ENCODE measurements at regions not wholly inside any gene's neighbourhood (a gene's known extent, or its start where the extent isn't known, plus 50 kb on each side); places are given as distances from the start of the nearest gene placed in this dataset.

DNA sequence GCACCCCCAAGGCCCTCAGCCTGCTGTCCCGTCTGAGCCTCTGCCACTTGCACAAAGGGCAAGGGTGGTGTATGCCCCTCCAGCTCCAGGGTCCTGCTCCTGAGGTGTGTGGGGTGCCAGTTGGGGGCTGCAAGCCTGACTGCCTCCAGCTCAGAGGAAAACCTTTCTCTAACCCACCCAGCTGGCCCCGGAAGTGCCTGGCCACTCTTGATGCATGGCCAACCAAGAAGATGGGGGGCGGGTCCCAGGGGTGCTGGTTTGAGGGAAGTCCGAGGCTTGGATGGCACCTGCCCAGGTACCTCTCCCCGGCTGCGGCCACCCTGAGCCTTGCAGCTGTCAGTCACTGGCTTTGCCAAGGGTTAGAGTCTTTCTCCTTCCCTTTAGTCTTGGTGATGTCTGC, 112.6 kb upstream of the TMPRSS2 start:
- POLR2A ChIA-PET: no interaction called here
- Histone ChIP-seq H2AFZ (ENCODE audit: low read length) (no peak overlapping the region), H3K27me3 (ENCODE audit: control insufficient read depth in 1 of 2, insufficient read depth in 2 of 2, low read length in 2 of 2) (peaks cover 4 to 29% of the 10 kb centered on the region in 2 experiments; a peak in 4 of 5 replicates), H3K9ac (ENCODE audit: insufficient read depth, low read depth, low read length) (no peak overlapping the region), H3K4me3 (replicated peaks in 1 of 3; ENCODE audit: insufficient read depth in 1 of 3, low read depth in 2 of 3, low read length in 3 of 3) (no peak overlapping the region), H3K9me3 (ENCODE audit: low read length) (no peaks in the 10 kb centered on the region), H3K27ac (ENCODE audit: extremely low read length, insufficient read depth, low read length) (no peak overlapping the region), H3K4me1 (ENCODE audit: insufficient read depth, low read length) (peaks cover 11% of the 10 kb centered on the region), H3K4me2 (ENCODE audit: low read depth, low read length) (no peak overlapping the region), H3K36me3 (replicated peaks in 1 of 2; ENCODE audit: control insufficient read depth in 1 of 2, insufficient read depth in 2 of 2, low read length in 2 of 2) (no peaks in the 10 kb centered on the region), H3K79me2 (ENCODE audit: insufficient read depth, low read length) (no peaks in the 10 kb centered on the region), H4K20me1 (ENCODE audit: insufficient read depth, low read length) (no peaks in the 10 kb centered on the region)
- DNase-seq (ENCODE audit: low spot score) (no peak), ATAC-seq (no peak), FAIRE-seq (no peak)
- CTCF ChIA-PET (ENCODE audit: low intra/inter-chr PET ratio, low total read pairs): no interaction called here
- WGBS (ENCODE audit: low lambda C conversion rate): no CpG with 5 or more reads among the region's 6 CpGs
- in situ Hi-C loops (cut with HindIII; ENCODE audit: extremely low pct_ligation_motif_present, low pct_unique_long_range_greater_than_20kb) (loop anchor here (25.0 kb wide), 1 partner anchor 492 kb away; no protein-coding TSS in a partner anchor), intact Hi-C loops (cut with micrococcal nuclease; ENCODE audit: unreplicated experiment) (no loop called here)
- TF ChIP-seq HMG20A (CRISPR knock-in tag; IDR thresholded peaks at IDR 0.05; ENCODE audit: borderline replicate concordance) (no peak), ONECUT2 (CRISPR knock-in tag; IDR thresholded peaks at IDR 0.05) (no peak)
- no TSS peak for BruUV-seq (replicated peaks)

GRCh38 chr21:41616031-41616591, 108.2 kb upstream of the TMPRSS2 start:
- ChIA-PET POLR2A (interaction anchor here (1.3 kb wide), 1 partner anchor 162 kb away, joined by 3 read pairs; no protein-coding TSS in a partner anchor), CTCF (ENCODE audit: low intra/inter-chr PET ratio, low total read pairs) (no interaction called here)

More at GRCh38 chr21:41616031-41616591, 108.2 kb upstream of the TMPRSS2 start:
- no TSS peak for BruUV-seq (replicated peaks)
- no peaks in the 10 kb centered on the region for H3K9me3 ChIP-seq (ENCODE audit: low read length)
- TF ChIP-seq ZNF253 (CRISPR knock-in tag; IDR thresholded peaks at IDR 0.05; ENCODE audit: borderline replicate concordance): no peak
- TF ChIP-seq ZNF18 (CRISPR knock-in tag; IDR thresholded peaks at IDR 0.05; ENCODE audit: insufficient replicate concordance): no peak
- TF ChIP-seq ZNF513 (CRISPR knock-in tag; conservative IDR thresholded peaks at IDR 0.05): no peak
- ATAC-seq: no peak
- DNase-seq (ENCODE audit: low spot score): no peak
- no peak overlapping the region for H3K9ac ChIP-seq (ENCODE audit: insufficient read depth, low read depth, low read length)
- H3K4me2 ChIP-seq (ENCODE audit: low read depth, low read length): no peak overlapping the region
- no peak for FAIRE-seq
- no peaks in the 10 kb centered on the region for H3K36me3 ChIP-seq (replicated peaks in 1 of 2; ENCODE audit: control insufficient read depth in 1 of 2, insufficient read depth in 2 of 2, low read length in 2 of 2)
- in situ Hi-C loops (cut with HindIII; ENCODE audit: extremely low pct_ligation_motif_present, low pct_unique_long_range_greater_than_20kb) (loop anchor here (25.0 kb wide), 1 partner anchor 496 kb away; no protein-coding TSS in a partner anchor), intact Hi-C loops (cut with micrococcal nuclease; ENCODE audit: unreplicated experiment) (loop anchor here (10.0 kb wide), 1 partner anchor 499 kb away; no protein-coding TSS in a partner anchor)
- no peak overlapping the region for H3K4me3 ChIP-seq (replicated peaks in 1 of 3; ENCODE audit: insufficient read depth in 1 of 3, low read depth in 2 of 3, low read length in 3 of 3)
- H3K27ac ChIP-seq (ENCODE audit: extremely low read length, insufficient read depth, low read length): no peak overlapping the region
- H3K27me3 ChIP-seq (ENCODE audit: control insufficient read depth in 1 of 2, insufficient read depth in 2 of 2, low read length in 2 of 2): peaks cover 3 to 23% of the 10 kb centered on the region in 2 experiments; a peak in 3 of 5 replicates
- WGBS (ENCODE audit: low lambda C conversion rate): 70% methylated on average over 6 of the region's 8 CpGs
- no peaks in the 10 kb centered on the region for H3K79me2 ChIP-seq (ENCODE audit: insufficient read depth, low read length)
- peaks cover 11% of the 10 kb centered on the region for H3K4me1 ChIP-seq (ENCODE audit: insufficient read depth, low read length)
- no peaks in the 10 kb centered on the region for H4K20me1 ChIP-seq (ENCODE audit: insufficient read depth, low read length)
- no peak overlapping the region for H2AFZ ChIP-seq (ENCODE audit: low read length)

Data from HepG2 (cell line).